Loucy (cell line): ENCODE measurements at regions not wholly inside any gene's neighbourhood (a gene's known extent, or its start where the extent isn't known, plus 50 kb on each side); places are given as distances from the start of the nearest gene placed in this dataset.

ENCODE experiments used
- H2AFZ ChIP-seq: fragments of 200-600 bp; sonication (generic); 2 replicates; pipeline ENCODE4 v1.6.0; 2016; ENCODE audit warnings: antibody characterized with exemption, mild to moderate bottlenecking, low read length, moderate library complexity
- H3F3A ChIP-seq: fragments of 200-600 bp; 2 replicates; pipeline ENCODE4 v1.6.0; 2016; ENCODE audit warnings: antibody characterized with exemption, low read depth, mild to moderate bottlenecking
- H3K27me3 ChIP-seq: fragments of 200-600 bp; sonication (generic); 2 replicates; pipeline ENCODE4 v1.6.1; 2014; ENCODE audit warnings: low read length, mild to moderate bottlenecking; ENCODE audit not compliant: insufficient read depth, poor library complexity, severe bottlenecking
- H3K36me3 ChIP-seq: fragments of 200-600 bp; sonication (generic); 2 replicates; pipeline ENCODE4 v1.6.1; 2016; ENCODE audit warnings: low read length; ENCODE audit not compliant: insufficient read depth
- H3K4me1 ChIP-seq: fragments of 200-600 bp; sonication (generic); 2 replicates; pipeline ENCODE4 v1.5.1; 2014; ENCODE audit warnings: low read length, mild to moderate bottlenecking; ENCODE audit not compliant: insufficient read depth, poor library complexity, severe bottlenecking
- H3K4me2 ChIP-seq: fragments of 200-600 bp; sonication (generic); 2 replicates; pipeline ENCODE4 v1.6.0; 2014; ENCODE audit warnings: antibody characterized with exemption, low read length, low read depth, mild to moderate bottlenecking; ENCODE audit not compliant: poor library complexity, severe bottlenecking
- H3K4me3 ChIP-seq: fragments of 200-600 bp; sonication (generic); 2 replicates; pipeline ENCODE4 v1.5.1; 2014; ENCODE audit warnings: low read length, mild to moderate bottlenecking, mixed read lengths; ENCODE audit not compliant: poor library complexity, severe bottlenecking
- H3K79me2 ChIP-seq: fragments of 200-600 bp; sonication (generic); 2 replicates; pipeline ENCODE4 v1.6.1; 2014; ENCODE audit warnings: low read length; ENCODE audit not compliant: insufficient read depth
- H3K9ac ChIP-seq: fragments of 200-600 bp; sonication (generic); 2 replicates; pipeline ENCODE4 v1.6.0; 2014; ENCODE audit warnings: mild to moderate bottlenecking, low read depth, low read length, moderate library complexity; ENCODE audit not compliant: poor library complexity, severe bottlenecking
- H3K9me2 ChIP-seq: fragments of 200-600 bp; sonication (generic); replicated peaks from 2 replicates; pipeline ENCODE4 v1.6.1; 2016; ENCODE audit warnings: low read depth, low read length, mixed read lengths
- H3K9me3 ChIP-seq: fragments of 200-600 bp; sonication (generic); 2 replicates; pipeline ENCODE4 v1.6.1; 2014; ENCODE audit warnings: mild to moderate bottlenecking, antibody characterized with exemption, low read length, low read depth; ENCODE audit not compliant: insufficient read depth
- H4K20me1 ChIP-seq: fragments of 200-600 bp; sonication (generic); 2 replicates; pipeline ENCODE4 v1.6.0; 2014; ENCODE audit warnings: antibody characterized with exemption, low read length, mild to moderate bottlenecking; ENCODE audit not compliant: insufficient read depth, poor library complexity, severe bottlenecking
- EZH2phosphoT487 ChIP-seq: fragments of 200-600 bp; IDR thresholded peaks from 2 replicates; pipeline ENCODE4 v1.6.1; 2018; ENCODE audit warnings: antibody characterized with exemption, mild to moderate bottlenecking, moderate library complexity, borderline replicate concordance
- TF ChIP-seq, protein P1 (sequence below): fragments of 200-600 bp; sonication (generic); conservative IDR thresholded peaks from 2 replicates; pipeline ENCODE4 v1.5.1; 2014; ENCODE audit warnings: mild to moderate bottlenecking, antibody characterized with exemption, low read length

DNA sequence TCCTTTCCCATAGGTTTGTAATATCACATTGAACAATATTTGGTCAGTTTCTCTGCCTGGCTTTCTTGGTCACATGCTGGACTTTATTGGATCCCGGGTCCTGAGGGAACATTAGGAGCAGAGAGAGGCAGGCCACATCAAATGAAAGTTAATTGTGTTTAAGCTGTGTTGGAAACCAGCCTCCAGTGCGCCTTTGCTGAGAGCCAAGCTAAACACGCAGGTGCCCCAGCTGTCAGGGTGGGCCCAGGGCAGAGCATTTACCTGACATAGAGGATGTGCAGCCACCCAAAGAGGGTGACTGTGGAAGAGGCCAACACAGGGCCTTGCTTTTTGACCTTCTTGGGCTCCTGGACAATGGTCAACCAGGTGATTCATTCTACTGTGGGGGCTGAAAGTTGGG, 149.3 kb downstream of the EBLN2 start:
- TF ChIP-seq, protein P1, sequence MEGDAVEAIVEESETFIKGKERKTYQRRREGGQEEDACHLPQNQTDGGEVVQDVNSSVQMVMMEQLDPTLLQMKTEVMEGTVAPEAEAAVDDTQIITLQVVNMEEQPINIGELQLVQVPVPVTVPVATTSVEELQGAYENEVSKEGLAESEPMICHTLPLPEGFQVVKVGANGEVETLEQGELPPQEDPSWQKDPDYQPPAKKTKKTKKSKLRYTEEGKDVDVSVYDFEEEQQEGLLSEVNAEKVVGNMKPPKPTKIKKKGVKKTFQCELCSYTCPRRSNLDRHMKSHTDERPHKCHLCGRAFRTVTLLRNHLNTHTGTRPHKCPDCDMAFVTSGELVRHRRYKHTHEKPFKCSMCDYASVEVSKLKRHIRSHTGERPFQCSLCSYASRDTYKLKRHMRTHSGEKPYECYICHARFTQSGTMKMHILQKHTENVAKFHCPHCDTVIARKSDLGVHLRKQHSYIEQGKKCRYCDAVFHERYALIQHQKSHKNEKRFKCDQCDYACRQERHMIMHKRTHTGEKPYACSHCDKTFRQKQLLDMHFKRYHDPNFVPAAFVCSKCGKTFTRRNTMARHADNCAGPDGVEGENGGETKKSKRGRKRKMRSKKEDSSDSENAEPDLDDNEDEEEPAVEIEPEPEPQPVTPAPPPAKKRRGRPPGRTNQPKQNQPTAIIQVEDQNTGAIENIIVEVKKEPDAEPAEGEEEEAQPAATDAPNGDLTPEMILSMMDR, result no peak
- TF ChIP-seq EZH2phosphoT487, result no peak
- Histone ChIP-seq H3K27me3 (no peaks in the 10 kb centered on the region), H3K9me3 (no peaks in the 10 kb centered on the region), H3K36me3 (no peaks in the 10 kb centered on the region), H3K79me2 (no peaks in the 10 kb centered on the region), H3K4me1 (no peaks in the 10 kb centered on the region), H3K9me2 (no peaks in the 10 kb centered on the region), H3K4me3 (no peak overlapping the region), H3F3A (no peaks in the 10 kb centered on the region), H4K20me1 (no peaks in the 10 kb centered on the region), H3K9ac (no peak overlapping the region), H3K4me2 (no peak overlapping the region), H2AFZ (no peak overlapping the region)

DNA sequence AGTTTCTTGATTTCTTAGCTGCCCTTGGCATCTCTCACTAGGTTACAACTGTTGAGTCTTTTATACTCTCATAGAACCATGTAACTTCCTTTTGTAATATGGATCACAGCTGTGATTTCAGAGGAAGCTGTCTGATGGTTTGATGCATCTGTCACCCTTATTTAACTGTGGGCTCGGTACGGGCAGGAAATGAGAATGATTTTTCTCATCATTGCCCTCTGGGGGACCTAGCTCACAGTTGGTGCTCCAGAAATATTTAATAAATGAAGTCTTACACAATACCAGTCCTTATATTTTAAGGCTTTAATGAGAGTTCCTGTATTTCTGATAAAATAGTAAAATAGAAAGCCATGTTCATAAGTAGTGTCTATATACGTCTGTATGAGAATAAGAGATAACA, 151.2 kb downstream of the EBLN2 start:
- Histone ChIP-seq H3K36me3 (no peaks in the 10 kb centered on the region), H3K4me1 (no peaks in the 10 kb centered on the region), H3F3A (no peaks in the 10 kb centered on the region), H4K20me1 (no peaks in the 10 kb centered on the region), H3K4me3 (no peak overlapping the region), H3K9me3 (no peaks in the 10 kb centered on the region), H3K79me2 (no peaks in the 10 kb centered on the region), H3K9ac (no peak overlapping the region), H2AFZ (no peak overlapping the region), H3K4me2 (no peak overlapping the region), H3K27me3 (no peaks in the 10 kb centered on the region), H3K9me2 (no peaks in the 10 kb centered on the region)
- TF ChIP-seq, protein P1, result no peak
- TF ChIP-seq EZH2phosphoT487, result no peak

DNA sequence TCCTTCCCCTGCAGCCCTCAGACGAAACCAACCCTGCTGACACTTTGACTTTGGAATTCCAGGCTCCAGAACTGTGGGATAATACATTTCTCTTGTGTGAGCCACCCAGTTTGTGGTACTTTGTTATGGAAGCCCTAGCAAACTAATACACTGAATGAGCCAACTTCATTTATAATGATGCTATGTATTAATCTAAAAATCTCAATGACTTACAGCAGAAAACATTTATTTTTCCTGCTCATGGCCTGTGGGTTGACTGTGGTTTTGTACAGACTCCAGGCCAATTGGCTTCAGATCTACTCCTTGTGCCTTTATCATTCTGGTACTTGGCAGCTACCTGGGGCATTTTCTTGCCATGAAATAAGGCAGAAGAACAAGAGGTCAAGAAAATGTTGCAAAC, 152.4 kb downstream of the EBLN2 start:
- no peak overlapping the region for H3K4me2 ChIP-seq

More for the DNA sequence above, 152.4 kb downstream of the EBLN2 start:
- Histone ChIP-seq H3K36me3 (no peaks in the 10 kb centered on the region), H3K27me3 (no peaks in the 10 kb centered on the region), H3K9me3 (no peaks in the 10 kb centered on the region), H4K20me1 (no peaks in the 10 kb centered on the region), H3K9me2 (no peaks in the 10 kb centered on the region), H3K4me3 (no peak overlapping the region), H3K4me1 (no peaks in the 10 kb centered on the region), H2AFZ (no peak overlapping the region), H3F3A (no peaks in the 10 kb centered on the region), H3K79me2 (no peaks in the 10 kb centered on the region), H3K9ac (no peak overlapping the region)
- TF ChIP-seq EZH2phosphoT487, result no peak
- TF ChIP-seq, protein P1, result no peak
